UCSD-AML1 (cell line): ENCODE measurements at regions not wholly inside any gene's neighbourhood (a gene's known extent, or its start where the extent isn't known, plus 50 kb on each side); places are given as distances from the start of the nearest gene placed in this dataset.
"Not testable (repeated sequence)": the region's sequence is repeated elsewhere in the genome, so short reads cannot be mapped to it uniquely, and the experiment has no call there.

Experiments
- DNase-seq: peaks from one replicate; lab custom pipeline; 2025; ENCODE audit not compliant: unreplicated experiment; lab: John Stamatoyannopoulos, UW

- no peak for DNase-seq
Measured at GRCh38 chr7:27032839-27033238, 63.0 kb downstream of the HOXA1 start.

GRCh38 chr7:27031289-27032172 is 64.3 kb downstream of the HOXA1 start:
- no peak for DNase-seq

- no peak for DNase-seq
Measured at GRCh38 chr7:27030393-27031050, 65.3 kb downstream of the HOXA1 start.

GRCh38 chr7:27025270-27025669 is 70.5 kb downstream of the HOXA1 start:
- no peak for DNase-seq

GRCh38 chr7:27010068-27010467 is 85.7 kb downstream of the HOXA1 start:
- no peak for DNase-seq

GRCh38 chr7:27000496-27000895 is 95.3 kb downstream of the HOXA1 start:
- DNase-seq, result peak; percentile 5

GRCh38 chr7:26998284-26998683 is 97.5 kb downstream of the HOXA1 start:
- not testable (repeated sequence) for DNase-seq

GRCh38 chr7:26995666-26996065 is 100.1 kb downstream of the HOXA1 start:
- DNase-seq, result no peak

GRCh38 chr7:26993816-26994810 is 101.7 kb downstream of the HOXA1 start:
- DNase-seq, result no peak

- DNase-seq, result no peak
Measured at GRCh38 chr7:26992670-26993069, 103.1 kb downstream of the HOXA1 start.

GRCh38 chr7:26991796-26992195 is 104.0 kb downstream of the HOXA1 start:
- DNase-seq, result no peak

- no peak for DNase-seq
Measured at GRCh38 chr7:26989897-26990670, 105.7 kb downstream of the HOXA1 start.

GRCh38 chr7:26988836-26989374 is 106.9 kb downstream of the HOXA1 start:
- no peak for DNase-seq

- DNase-seq, result no peak
Measured at GRCh38 chr7:26987338-26987737, 108.5 kb downstream of the HOXA1 start.

- DNase-seq, result no peak
Measured at GRCh38 chr7:26978146-26978545, 113.8 kb upstream of the SKAP2 start.

- DNase-seq, result no peak
Measured at GRCh38 chr7:26976840-26977239, 112.5 kb upstream of the SKAP2 start.

- not testable (repeated sequence) for DNase-seq
Measured at GRCh38 chr7:26971924-26972323, 107.5 kb upstream of the SKAP2 start.

- no peak for DNase-seq
Measured at GRCh38 chr7:26965724-26966123, 101.3 kb upstream of the SKAP2 start.

- DNase-seq, result no peak
Measured at GRCh38 chr7:26964156-26964808, 99.9 kb upstream of the SKAP2 start.

GRCh38 chr7:26959290-26959689 is 94.9 kb upstream of the SKAP2 start:
- DNase-seq, result no peak
